ENCODE measurements at regions not wholly inside any gene's neighbourhood (a gene's known extent, or its start where the extent isn't known, plus 50 kb on each side); places are given as distances from the start of the nearest gene placed in this dataset.

GRCh38 chr1:14500041-14500440, 98.4 kb upstream of the KAZN start:
- TF ChIP-seq CTCF (conservative IDR thresholded peaks at IDR 0.05; ENCODE audit: low read depth, low read length) = no peak
- no peak for TF ChIP-seq EZH2 (IDR thresholded peaks at IDR 0.05; ENCODE audit: low read length, unreplicated experiment)
- no peak for TF ChIP-seq EZH2phosphoT487 (IDR thresholded peaks at IDR 0.05; ENCODE audit: borderline replicate concordance, low read length)
